HepG2 (cell line): ENCODE measurements at regions not wholly inside any gene's neighbourhood (a gene's known extent, or its start where the extent isn't known, plus 50 kb on each side); places are given as distances from the start of the nearest gene placed in this dataset.

Experiments used
- ATF7 ChIP-seq, 2 experiments: fragments of 450-650 bp in 1 of 2; sonication (generic) in 1 of 2; formaldehyde crosslinking in 1 of 2; IDR thresholded peaks; 2 replicates each; pipeline versions ENCODE4 v1.4.0 to v1.6.1; 2016 to 2020; ENCODE audit warnings: antibody characterized with exemption in 1 of 2, mild to moderate bottlenecking in 1 of 2, missing genetic modification reagents in 1 of 2
- ATRX ChIP-seq: sonication (generic); formaldehyde crosslinking; IDR thresholded peaks from 2 replicates; pipeline ENCODE4 v1.4.0; 2020; ENCODE audit warnings: missing genetic modification reagents, borderline replicate concordance
- CREB1 ChIP-seq, 2 experiments: fragments of 450-650 bp in 1 of 2; IDR thresholded peaks; 2 replicates each; pipeline ENCODE4 v1.6.1; 2016 to 2017; ENCODE audit warnings: control low read depth in 1 of 2, mild to moderate bottlenecking in 1 of 2, missing compliant biosample characterization in 1 of 2, missing genetic modification characterization in 1 of 2
- ETV5 ChIP-seq: IDR thresholded peaks from 2 replicates; pipeline ENCODE4 v1.6.1; 2018; ENCODE audit warnings: missing biosample characterization, missing genetic modification reagents, inconsistent platforms, borderline replicate concordance
- GTF2F1 ChIP-seq: fragments of 150-350 bp; IDR thresholded peaks from 2 replicates; pipeline ENCODE4 v1.6.1; 2014; ENCODE audit warnings: low read length
- HDAC2 ChIP-seq: sonication (generic); formaldehyde crosslinking; IDR thresholded peaks from 2 replicates; pipeline ENCODE4 v1.4.0; 2020; ENCODE audit warnings: missing genetic modification reagents
- SIX1 ChIP-seq: sonication (generic); formaldehyde crosslinking; IDR thresholded peaks from 2 replicates; pipeline ENCODE4 v1.4.0; 2020; ENCODE audit warnings: missing genetic modification reagents, borderline replicate concordance
- SMYD3 ChIP-seq: sonication (generic); formaldehyde crosslinking; IDR thresholded peaks from 2 replicates; pipeline ENCODE4 v1.8.1; 2023; ENCODE audit warnings: mild to moderate bottlenecking, missing genetic modification reagents
- SPEN ChIP-seq: sonication (generic); formaldehyde crosslinking; IDR thresholded peaks from 2 replicates; pipeline ENCODE4 v1.5.1; 2020; ENCODE audit warnings: low read depth, mild to moderate bottlenecking, missing genetic modification reagents
- THAP11 ChIP-seq: IDR thresholded peaks from 2 replicates; pipeline ENCODE4 v1.6.1; 2016; ENCODE audit warnings: missing biosample characterization, missing genetic modification reagents
- ZMYM2 ChIP-seq: sonication (generic); formaldehyde crosslinking; IDR thresholded peaks from 2 replicates; pipeline ENCODE4 v1.8.0; 2022; ENCODE audit warnings: mild to moderate bottlenecking, missing genetic modification reagents
- ZSCAN25 ChIP-seq: sonication (generic); formaldehyde crosslinking; IDR thresholded peaks from 2 replicates; pipeline ENCODE4 v1.8.0; 2022; ENCODE audit warnings: mild to moderate bottlenecking, missing genetic modification reagents
- TF ChIP-seq, protein P1 (sequence below): sonication (generic); formaldehyde crosslinking; IDR thresholded peaks from 2 replicates; pipeline ENCODE4 v1.8.0; 2022; ENCODE audit warnings: mild to moderate bottlenecking, missing genetic modification reagents, borderline replicate concordance
- TF ChIP-seq, protein P2 (sequence below): sonication (generic); formaldehyde crosslinking; conservative IDR thresholded peaks from 2 replicates; pipeline ENCODE4 v1.4.0; 2020; ENCODE audit warnings: missing genetic modification reagents
- TF ChIP-seq, protein P3 (sequence below): sonication (generic); formaldehyde crosslinking; IDR thresholded peaks from 2 replicates; pipeline ENCODE4 v1.8.0; 2023; ENCODE audit warnings: mild to moderate bottlenecking, missing genetic modification reagents
- TF ChIP-seq, protein P4 (sequence below): sonication (generic); formaldehyde crosslinking; IDR thresholded peaks from 2 replicates; pipeline ENCODE4 v1.8.0; 2022; ENCODE audit warnings: missing genetic modification reagents, mild to moderate bottlenecking, borderline replicate concordance
- TF ChIP-seq, protein P5 (sequence below): sonication (generic); formaldehyde crosslinking; IDR thresholded peaks from 2 replicates; pipeline ENCODE4 v1.4.0; 2020; ENCODE audit warnings: missing genetic modification reagents
- TF ChIP-seq, protein P6 (sequence below): sonication (generic); formaldehyde crosslinking; IDR thresholded peaks from 2 replicates; pipeline ENCODE4 v1.4.0; 2020; ENCODE audit warnings: missing genetic modification reagents, mild to moderate bottlenecking, borderline replicate concordance

DNA sequence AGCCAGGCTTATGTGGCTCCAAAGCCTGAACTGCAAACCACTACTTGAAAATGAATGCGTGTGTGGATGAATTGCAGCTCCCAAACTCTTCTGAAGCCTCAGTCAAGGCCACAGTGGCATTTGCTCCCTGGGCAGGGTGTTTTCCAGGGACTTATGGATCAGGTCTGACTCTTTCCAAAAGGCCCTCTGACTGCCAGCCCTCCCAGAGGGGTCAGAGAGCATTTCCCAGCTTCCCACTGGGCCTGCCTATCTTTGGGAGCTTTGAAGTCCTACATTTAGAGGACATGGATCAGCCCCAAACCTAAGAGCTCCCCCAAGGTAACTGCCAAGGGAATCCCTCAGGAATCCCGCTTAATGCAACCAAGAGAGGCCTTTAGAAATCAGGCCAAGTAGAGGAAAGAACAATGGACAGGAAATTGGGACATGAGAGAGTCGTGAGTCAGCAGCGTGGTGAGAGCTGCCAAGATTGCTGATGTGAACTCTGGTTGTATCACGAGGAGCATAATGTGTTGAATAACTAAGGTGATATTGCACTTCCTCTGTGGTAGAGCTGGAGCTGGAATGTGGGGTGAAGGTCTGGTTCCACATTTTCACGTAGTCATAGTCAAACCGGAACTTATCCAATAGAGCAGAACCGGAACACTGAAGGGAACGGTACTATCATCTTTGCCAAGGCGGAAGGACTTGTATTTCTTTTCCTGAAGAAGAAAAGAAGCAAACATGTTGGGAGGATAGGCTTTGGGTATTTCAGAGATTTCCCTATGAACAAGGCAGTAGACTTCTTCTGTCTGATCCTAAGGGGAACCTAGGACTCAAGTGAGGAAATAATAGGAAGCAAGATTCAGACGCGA lies 99.4 kb upstream of the JUN start (continued):
- peak; percentile 27; the same call in 1 of the 2 replicates for TF ChIP-seq THAP11 (CRISPR knock-in tag)
- no peak for TF ChIP-seq GTF2F1
- no peak for TF ChIP-seq ZSCAN25 (CRISPR knock-in tag)
- TF ChIP-seq, protein P1, sequence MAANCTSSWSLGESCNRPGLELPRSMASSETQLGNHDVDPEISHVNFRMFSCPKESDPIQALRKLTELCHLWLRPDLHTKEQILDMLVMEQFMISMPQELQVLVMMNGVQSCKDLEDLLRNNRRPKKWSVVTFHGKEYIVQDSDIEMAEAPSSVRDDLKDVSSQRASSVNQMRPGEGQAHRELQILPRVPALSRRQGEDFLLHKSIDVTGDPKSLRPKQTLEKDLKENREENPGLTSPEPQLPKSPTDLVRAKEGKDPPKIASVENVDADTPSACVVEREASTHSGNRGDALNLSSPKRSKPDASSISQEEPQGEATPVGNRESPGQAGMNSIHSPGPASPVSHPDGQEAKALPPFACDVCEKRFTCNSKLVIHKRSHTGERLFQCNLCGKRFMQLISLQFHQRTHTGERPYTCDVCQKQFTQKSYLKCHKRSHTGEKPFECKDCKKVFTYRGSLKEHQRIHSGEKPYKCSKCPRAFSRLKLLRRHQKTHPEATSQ (CRISPR knock-in tag), result no peak
- TF ChIP-seq SMYD3, result no peak
- no peak for TF ChIP-seq ATF7 (IDR thresholded peaks at IDR 0.05)
- no peak for TF ChIP-seq ATF7 (CRISPR knock-in tag; IDR thresholded peaks at IDR 0.05)
- TF ChIP-seq ATRX (CRISPR knock-in tag), result no peak
- no peak for TF ChIP-seq SIX1
- TF ChIP-seq, protein P2, sequence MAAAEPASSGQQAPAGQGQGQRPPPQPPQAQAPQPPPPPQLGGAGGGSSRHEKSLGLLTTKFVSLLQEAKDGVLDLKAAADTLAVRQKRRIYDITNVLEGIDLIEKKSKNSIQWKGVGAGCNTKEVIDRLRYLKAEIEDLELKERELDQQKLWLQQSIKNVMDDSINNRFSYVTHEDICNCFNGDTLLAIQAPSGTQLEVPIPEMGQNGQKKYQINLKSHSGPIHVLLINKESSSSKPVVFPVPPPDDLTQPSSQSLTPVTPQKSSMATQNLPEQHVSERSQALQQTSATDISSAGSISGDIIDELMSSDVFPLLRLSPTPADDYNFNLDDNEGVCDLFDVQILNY (CRISPR knock-in tag), result no peak
- 0 out of 2 replicates have a peak, but pooled peaks have one; percentile 18 for TF ChIP-seq ZMYM2
- no peak for TF ChIP-seq CREB1 (IDR thresholded peaks at IDR 0.05)
- TF ChIP-seq CREB1 (CRISPR knock-in tag; IDR thresholded peaks at IDR 0.05), result peak; percentile 76
- TF ChIP-seq ETV5 (CRISPR knock-in tag), result peak; percentile 85
- TF ChIP-seq SPEN (CRISPR knock-in tag), result peak; percentile 42; the same call in 1 of the 2 replicates
- TF ChIP-seq, protein P3, sequence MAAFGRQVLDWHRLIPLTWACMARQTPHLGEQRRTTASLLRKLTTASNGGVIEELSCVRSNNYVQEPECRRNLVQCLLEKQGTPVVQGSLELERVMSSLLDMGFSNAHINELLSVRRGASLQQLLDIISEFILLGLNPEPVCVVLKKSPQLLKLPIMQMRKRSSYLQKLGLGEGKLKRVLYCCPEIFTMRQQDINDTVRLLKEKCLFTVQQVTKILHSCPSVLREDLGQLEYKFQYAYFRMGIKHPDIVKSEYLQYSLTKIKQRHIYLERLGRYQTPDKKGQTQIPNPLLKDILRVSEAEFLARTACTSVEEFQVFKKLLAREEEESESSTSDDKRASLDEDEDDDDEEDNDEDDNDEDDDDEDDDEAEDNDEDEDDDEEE (CRISPR knock-in tag), result no peak
- peak; percentile 73; the same call in 1 of the 2 replicates for TF ChIP-seq HDAC2 (CRISPR knock-in tag)
- TF ChIP-seq, protein P4, sequence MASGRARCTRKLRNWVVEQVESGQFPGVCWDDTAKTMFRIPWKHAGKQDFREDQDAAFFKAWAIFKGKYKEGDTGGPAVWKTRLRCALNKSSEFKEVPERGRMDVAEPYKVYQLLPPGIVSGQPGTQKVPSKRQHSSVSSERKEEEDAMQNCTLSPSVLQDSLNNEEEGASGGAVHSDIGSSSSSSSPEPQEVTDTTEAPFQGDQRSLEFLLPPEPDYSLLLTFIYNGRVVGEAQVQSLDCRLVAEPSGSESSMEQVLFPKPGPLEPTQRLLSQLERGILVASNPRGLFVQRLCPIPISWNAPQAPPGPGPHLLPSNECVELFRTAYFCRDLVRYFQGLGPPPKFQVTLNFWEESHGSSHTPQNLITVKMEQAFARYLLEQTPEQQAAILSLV (CRISPR knock-in tag), result no peak
- TF ChIP-seq, protein P5, sequence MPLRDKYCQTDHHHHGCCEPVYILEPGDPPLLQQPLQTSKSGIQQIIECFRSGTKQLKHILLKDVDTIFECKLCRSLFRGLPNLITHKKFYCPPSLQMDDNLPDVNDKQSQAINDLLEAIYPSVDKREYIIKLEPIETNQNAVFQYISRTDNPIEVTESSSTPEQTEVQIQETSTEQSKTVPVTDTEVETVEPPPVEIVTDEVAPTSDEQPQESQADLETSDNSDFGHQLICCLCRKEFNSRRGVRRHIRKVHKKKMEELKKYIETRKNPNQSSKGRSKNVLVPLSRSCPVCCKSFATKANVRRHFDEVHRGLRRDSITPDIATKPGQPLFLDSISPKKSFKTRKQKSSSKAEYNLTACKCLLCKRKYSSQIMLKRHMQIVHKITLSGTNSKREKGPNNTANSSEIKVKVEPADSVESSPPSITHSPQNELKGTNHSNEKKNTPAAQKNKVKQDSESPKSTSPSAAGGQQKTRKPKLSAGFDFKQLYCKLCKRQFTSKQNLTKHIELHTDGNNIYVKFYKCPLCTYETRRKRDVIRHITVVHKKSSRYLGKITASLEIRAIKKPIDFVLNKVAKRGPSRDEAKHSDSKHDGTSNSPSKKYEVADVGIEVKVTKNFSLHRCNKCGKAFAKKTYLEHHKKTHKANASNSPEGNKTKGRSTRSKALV (CRISPR knock-in tag), result no peak
- TF ChIP-seq, protein P6, sequence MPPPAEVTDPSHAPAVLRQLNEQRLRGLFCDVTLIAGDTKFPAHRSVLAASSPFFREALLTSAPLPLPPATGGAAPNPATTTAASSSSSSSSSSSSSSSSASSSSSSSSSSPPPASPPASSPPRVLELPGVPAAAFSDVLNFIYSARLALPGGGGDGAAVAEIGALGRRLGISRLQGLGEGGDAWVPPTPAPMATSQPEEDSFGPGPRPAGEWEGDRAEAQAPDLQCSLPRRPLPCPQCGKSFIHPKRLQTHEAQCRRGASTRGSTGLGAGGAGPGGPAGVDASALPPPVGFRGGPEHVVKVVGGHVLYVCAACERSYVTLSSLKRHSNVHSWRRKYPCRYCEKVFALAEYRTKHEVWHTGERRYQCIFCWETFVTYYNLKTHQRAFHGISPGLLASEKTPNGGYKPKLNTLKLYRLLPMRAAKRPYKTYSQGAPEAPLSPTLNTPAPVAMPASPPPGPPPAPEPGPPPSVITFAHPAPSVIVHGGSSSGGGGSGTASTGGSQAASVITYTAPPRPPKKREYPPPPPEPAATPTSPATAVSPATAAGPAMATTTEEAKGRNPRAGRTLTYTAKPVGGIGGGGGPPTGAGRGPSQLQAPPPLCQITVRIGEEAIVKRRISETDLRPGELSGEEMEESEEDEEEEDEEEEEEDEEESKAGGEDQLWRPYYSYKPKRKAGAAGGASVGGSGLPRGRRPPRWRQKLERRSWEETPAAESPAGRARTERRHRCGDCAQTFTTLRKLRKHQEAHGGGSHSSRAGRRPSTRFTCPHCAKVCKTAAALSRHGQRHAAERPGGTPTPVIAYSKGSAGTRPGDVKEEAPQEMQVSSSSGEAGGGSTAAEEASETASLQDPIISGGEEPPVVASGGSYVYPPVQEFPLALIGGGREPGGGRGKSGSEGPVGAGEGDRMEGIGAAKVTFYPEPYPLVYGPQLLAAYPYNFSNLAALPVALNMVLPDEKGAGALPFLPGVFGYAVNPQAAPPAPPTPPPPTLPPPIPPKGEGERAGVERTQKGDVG (CRISPR knock-in tag), result no peak
